PC-9 (cell line): ENCODE measurements at regions not wholly inside any gene's neighbourhood (a gene's known extent, or its start where the extent isn't known, plus 50 kb on each side); places are given as distances from the start of the nearest gene placed in this dataset.

Experiments used
- EZH2 ChIP-seq: fragments of 200-600 bp; sonication (generic); IDR thresholded peaks from 2 replicates; pipeline ENCODE4 v1.8.0; 2017; ENCODE audit warnings: antibody characterized with exemption, low read depth
- TF ChIP-seq, protein P1 (sequence below): fragments of 200-600 bp; sonication (generic); conservative IDR thresholded peaks from 2 replicates; pipeline ENCODE4 v1.6.1; 2017; ENCODE audit warnings: mixed run types, antibody characterized with exemption, mild to moderate bottlenecking, moderate library complexity

DNA sequence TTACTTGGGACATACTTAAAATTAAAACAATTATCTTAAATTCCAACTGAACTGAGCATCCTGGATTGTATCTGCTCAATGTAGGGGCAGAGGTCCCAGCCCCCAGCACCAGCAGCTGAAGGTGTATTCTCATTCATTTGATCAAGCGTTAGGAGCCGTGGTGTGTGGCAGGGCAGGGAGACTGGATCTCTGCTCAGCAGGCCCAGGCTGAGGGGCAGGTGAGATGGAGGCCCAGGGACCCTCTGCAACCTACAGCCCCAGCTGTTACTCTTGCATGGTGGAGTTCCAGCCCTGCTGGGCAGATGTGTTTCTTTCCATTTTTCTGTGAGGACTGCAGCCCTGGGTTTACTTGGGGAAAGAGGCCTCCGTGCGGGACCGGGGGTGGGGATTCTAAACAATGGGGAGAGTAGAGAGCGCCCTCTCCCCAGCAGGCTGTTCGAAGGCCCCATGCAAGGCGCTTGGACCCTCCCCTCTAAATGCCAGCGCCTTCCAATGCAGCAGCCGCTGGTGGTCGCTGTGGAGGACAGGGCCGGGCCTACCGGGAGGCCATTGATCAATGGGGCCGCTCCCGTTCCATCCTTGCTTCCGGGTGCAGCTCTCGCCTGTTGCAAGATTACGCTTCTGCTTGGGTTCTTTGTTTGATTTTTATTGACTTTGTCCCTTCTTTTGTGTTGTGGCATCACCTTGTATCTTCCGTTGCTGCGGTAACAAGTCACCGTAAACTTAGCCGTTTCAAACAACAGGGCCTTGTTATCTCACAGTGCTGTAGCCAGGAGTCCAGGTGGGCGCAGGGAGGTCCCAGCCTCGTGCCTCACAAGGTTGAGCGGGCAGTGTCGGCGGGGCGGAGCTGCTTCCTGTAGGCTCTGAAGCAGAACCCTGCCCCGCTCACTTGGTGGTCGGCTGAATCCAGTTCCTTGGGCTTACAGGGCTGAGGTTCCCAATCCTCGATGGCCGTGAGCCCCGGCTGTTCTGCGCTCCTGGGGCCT, 134.8 kb upstream of the PHACTR3 start:
- TF ChIP-seq, protein P1, sequence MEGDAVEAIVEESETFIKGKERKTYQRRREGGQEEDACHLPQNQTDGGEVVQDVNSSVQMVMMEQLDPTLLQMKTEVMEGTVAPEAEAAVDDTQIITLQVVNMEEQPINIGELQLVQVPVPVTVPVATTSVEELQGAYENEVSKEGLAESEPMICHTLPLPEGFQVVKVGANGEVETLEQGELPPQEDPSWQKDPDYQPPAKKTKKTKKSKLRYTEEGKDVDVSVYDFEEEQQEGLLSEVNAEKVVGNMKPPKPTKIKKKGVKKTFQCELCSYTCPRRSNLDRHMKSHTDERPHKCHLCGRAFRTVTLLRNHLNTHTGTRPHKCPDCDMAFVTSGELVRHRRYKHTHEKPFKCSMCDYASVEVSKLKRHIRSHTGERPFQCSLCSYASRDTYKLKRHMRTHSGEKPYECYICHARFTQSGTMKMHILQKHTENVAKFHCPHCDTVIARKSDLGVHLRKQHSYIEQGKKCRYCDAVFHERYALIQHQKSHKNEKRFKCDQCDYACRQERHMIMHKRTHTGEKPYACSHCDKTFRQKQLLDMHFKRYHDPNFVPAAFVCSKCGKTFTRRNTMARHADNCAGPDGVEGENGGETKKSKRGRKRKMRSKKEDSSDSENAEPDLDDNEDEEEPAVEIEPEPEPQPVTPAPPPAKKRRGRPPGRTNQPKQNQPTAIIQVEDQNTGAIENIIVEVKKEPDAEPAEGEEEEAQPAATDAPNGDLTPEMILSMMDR: no peak
- TF ChIP-seq EZH2: 0 out of 2 replicates have a peak, but pooled peaks have one; percentile 39
